GM23338 (cell line): ENCODE measurements at regions not wholly inside any gene's neighbourhood (a gene's known extent, or its start where the extent isn't known, plus 50 kb on each side); places are given as distances from the start of the nearest gene placed in this dataset.

Source experiments
- ATAC-seq: fragments of 200-7000 bp; cut with Tn5 transposase; 3 replicates; pipeline ENCODE4 v1.9.1; 2020
- DNase-seq: peaks from one replicate; pipeline ENCODE4 v3.0.0-alpha.2; 2015; ENCODE audit warnings: low spot score
- H2AFZ ChIP-seq: fragments of 200-600 bp; sonication (generic); 2 replicates; pipeline ENCODE4 v1.8.0; 2016; ENCODE audit warnings: antibody characterized with exemption, mild to moderate bottlenecking, moderate library complexity
- H3F3A ChIP-seq: fragments of 200-600 bp; sonication (generic); replicated peaks from 2 replicates; pipeline ENCODE4 v1.8.0; 2017; ENCODE audit warnings: antibody characterized with exemption, mixed run types, low read depth
- H3K27ac ChIP-seq: fragments of 200-600 bp; sonication (generic); 2 replicates; pipeline ENCODE4 v1.6.1; 2016; ENCODE audit warnings: low read depth
- H3K27me3 ChIP-seq: fragments of 200-600 bp; sonication (generic); 2 replicates; pipeline ENCODE4 v1.8.0; 2016; ENCODE audit warnings: mild to moderate bottlenecking, mixed run types, moderate library complexity; ENCODE audit not compliant: insufficient read depth
- H3K36me3 ChIP-seq: fragments of 200-600 bp; sonication (generic); 2 replicates; pipeline ENCODE4 v1.8.0; 2016; ENCODE audit warnings: mild to moderate bottlenecking; ENCODE audit not compliant: insufficient read depth
- H3K4me1 ChIP-seq: fragments of 200-600 bp; sonication (generic); 2 replicates; pipeline ENCODE4 v1.8.0; 2016; ENCODE audit warnings: mild to moderate bottlenecking, moderate library complexity; ENCODE audit not compliant: insufficient read depth
- H3K4me2 ChIP-seq: fragments of 200-600 bp; sonication (generic); 2 replicates; pipeline ENCODE4 v1.7.1; 2017; ENCODE audit warnings: mixed run types
- H3K4me3 ChIP-seq: fragments of 200-600 bp; sonication (generic); 2 replicates; pipeline ENCODE4 v1.6.1; 2016; ENCODE audit warnings: mixed run types
- H3K79me2 ChIP-seq: fragments of 200-600 bp; sonication (generic); replicated peaks from 2 replicates; pipeline ENCODE4 v1.8.0; 2017; ENCODE audit warnings: mild to moderate bottlenecking; ENCODE audit not compliant: insufficient read depth
- H3K9me2 ChIP-seq: fragments of 200-600 bp; sonication (generic); 2 replicates; pipeline ENCODE4 v1.8.0; 2017; ENCODE audit not compliant: insufficient read depth
- H4K20me1 ChIP-seq: fragments of 200-600 bp; sonication (generic); replicated peaks from 2 replicates; pipeline ENCODE4 v1.8.0; 2017; ENCODE audit warnings: mild to moderate bottlenecking; ENCODE audit not compliant: insufficient read depth
- H3K27ac Mint-ChIP-seq: 2 replicates; pipeline ENCODE4 v1.8.0; 2020; ENCODE audit warnings: inconsistent platforms, mild to moderate bottlenecking, moderate library complexity, mixed read lengths
- H3K27me3 Mint-ChIP-seq: 3 replicates; pipeline ENCODE4 v1.8.0; 2022; ENCODE audit warnings: low read depth, mild to moderate bottlenecking, moderate library complexity, mixed read lengths, inconsistent platforms; ENCODE audit not compliant: insufficient read depth, poor library complexity
- H3K36me3 Mint-ChIP-seq: 3 replicates; pipeline ENCODE4 v1.8.0; 2021; ENCODE audit warnings: low read depth, mild to moderate bottlenecking, inconsistent platforms, moderate library complexity, mixed read lengths
- H3K4me1 Mint-ChIP-seq: 3 replicates; pipeline ENCODE4 v1.8.0; 2020; ENCODE audit warnings: mild to moderate bottlenecking, inconsistent platforms, mixed read lengths
- H3K4me3 Mint-ChIP-seq: 3 replicates; pipeline ENCODE4 v1.8.0; 2021; ENCODE audit warnings: moderate library complexity, mild to moderate bottlenecking, inconsistent platforms, mixed read lengths
- H3K9me3 Mint-ChIP-seq: 3 replicates; pipeline ENCODE4 v1.8.0; 2020; ENCODE audit warnings: moderate library complexity, mild to moderate bottlenecking, inconsistent platforms, mixed read lengths
- CREB1 ChIP-seq: fragments of 250-450 bp; sonication (Bioruptor Pico); IDR thresholded peaks from 2 replicates; pipeline ENCODE4 v1.5.0; 2020; ENCODE audit warnings: low read depth, mild to moderate bottlenecking, moderate library complexity
- EZH2 ChIP-seq: fragments of 200-600 bp; sonication (generic); IDR thresholded peaks from one replicate; pipeline ENCODE4 v1.8.0; 2017; ENCODE audit warnings: antibody characterized with exemption, mild to moderate bottlenecking, low read depth; ENCODE audit not compliant: unreplicated experiment
- EZH2phosphoT487 ChIP-seq: fragments of 200-600 bp; sonication (generic); IDR thresholded peaks from one replicate; pipeline ENCODE4 v1.8.1; 2018; ENCODE audit warnings: antibody characterized with exemption; ENCODE audit not compliant: unreplicated experiment
- JUNB ChIP-seq: IDR thresholded peaks from one replicate; pipeline ENCODE4 v1.6.1; 2016; ENCODE audit warnings: antibody characterized with exemption; ENCODE audit not compliant: unreplicated experiment
- NANOG ChIP-seq: IDR thresholded peaks from 2 replicates; pipeline ENCODE4 v1.6.1; 2016; ENCODE audit warnings: antibody characterized with exemption, borderline replicate concordance
- POLR2AphosphoS5 ChIP-seq: IDR thresholded peaks from 2 replicates; pipeline ENCODE4 v1.6.1; 2016; ENCODE audit warnings: antibody characterized with exemption, low read depth
- STAT1 ChIP-seq: IDR thresholded peaks from one replicate; pipeline ENCODE4 v1.6.1; 2016; ENCODE audit warnings: antibody characterized with exemption; ENCODE audit not compliant: unreplicated experiment
- ZNF114 ChIP-seq: fragments of 250-450 bp; sonication (Bioruptor Pico); IDR thresholded peaks from 2 replicates; pipeline ENCODE4 v1.5.0; 2020; ENCODE audit warnings: mild to moderate bottlenecking, moderate library complexity
- ZNF331 ChIP-seq: fragments of 250-450 bp; sonication (Bioruptor Pico); IDR thresholded peaks from 2 replicates; pipeline ENCODE4 v1.5.0; 2020; ENCODE audit warnings: low read depth, mild to moderate bottlenecking, moderate library complexity
- TF ChIP-seq, protein P1 (sequence below): IDR thresholded peaks from 2 replicates; pipeline ENCODE4 v1.6.1; 2016; ENCODE audit warnings: antibody characterized with exemption
- TF ChIP-seq, protein P2 (sequence below), 2 experiments: fragments of 200-600 bp in 1 of 2; sonication (generic) in 1 of 2; conservative IDR thresholded peaks; 2 replicates each; pipeline versions ENCODE4 v1.5.1 to v1.6.1; 2016 to 2017; ENCODE audit warnings: antibody characterized with exemption in 2 of 2, low read depth in 2 of 2, mild to moderate bottlenecking in 2 of 2, moderate library complexity in 1 of 2
- TF ChIP-seq, protein P3 (sequence below): fragments of 250-450 bp; sonication (Bioruptor Pico); IDR thresholded peaks from 2 replicates; pipeline ENCODE4 v1.5.0; 2020; ENCODE audit warnings: mild to moderate bottlenecking, moderate library complexity
- TF ChIP-seq, protein P4 (sequence below): IDR thresholded peaks from one replicate; pipeline ENCODE4 v1.6.1; 2018; ENCODE audit warnings: antibody characterized with exemption; ENCODE audit not compliant: unreplicated experiment

DNA sequence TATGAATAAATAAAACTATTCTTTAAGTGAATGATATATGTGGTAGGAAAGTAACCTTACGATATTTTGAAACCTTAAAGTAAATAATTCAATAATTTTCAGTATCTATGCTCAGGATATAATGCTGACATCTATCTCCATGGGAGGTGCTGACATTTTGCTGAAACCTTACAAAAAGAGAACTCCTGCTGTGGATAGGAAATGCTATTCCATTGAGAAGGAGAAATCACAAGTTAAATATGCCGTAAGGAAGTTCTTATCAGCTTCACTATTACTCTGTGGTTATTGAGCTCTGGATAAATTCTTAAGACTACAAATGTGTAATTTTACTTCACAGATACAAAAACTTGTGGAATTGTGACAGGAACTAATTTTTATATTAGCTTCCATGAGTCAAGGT lies 722.1 kb downstream of the TMTC2 start:
- peaks cover 7% of the 10 kb centered on the region; the same call in 2 of the 3 replicates for H3K9me3 Mint-ChIP-seq

More for the DNA sequence above, 722.1 kb downstream of the TMTC2 start:
- Histone ChIP-seq H3K4me3 (no peak overlapping the region), H3F3A (no peaks in the 10 kb centered on the region), H3K36me3 (no peaks in the 10 kb centered on the region), H4K20me1 (no peaks in the 10 kb centered on the region), H2AFZ (no peak overlapping the region), H3K27me3 (no peaks in the 10 kb centered on the region), H3K4me1 (no peaks in the 10 kb centered on the region), H3K9me2 (0 out of 2 replicates have a peak, but pooled peaks cover 3% of the 10 kb centered on the region), H3K4me2 (no peak overlapping the region), H3K79me2 (no peaks in the 10 kb centered on the region), H3K27ac (no peak overlapping the region)
- Mint-ChIP-seq H3K4me3 (no peak overlapping the region), H3K27me3 (no peaks in the 10 kb centered on the region), H3K27ac (no peak overlapping the region), H3K36me3 (peaks cover 6% of the 10 kb centered on the region), H3K4me1 (no peaks in the 10 kb centered on the region)
- ATAC-seq (no peak), DNase-seq (no peak)
- no peak for TF ChIP-seq ZNF114
- TF ChIP-seq, protein P1, sequence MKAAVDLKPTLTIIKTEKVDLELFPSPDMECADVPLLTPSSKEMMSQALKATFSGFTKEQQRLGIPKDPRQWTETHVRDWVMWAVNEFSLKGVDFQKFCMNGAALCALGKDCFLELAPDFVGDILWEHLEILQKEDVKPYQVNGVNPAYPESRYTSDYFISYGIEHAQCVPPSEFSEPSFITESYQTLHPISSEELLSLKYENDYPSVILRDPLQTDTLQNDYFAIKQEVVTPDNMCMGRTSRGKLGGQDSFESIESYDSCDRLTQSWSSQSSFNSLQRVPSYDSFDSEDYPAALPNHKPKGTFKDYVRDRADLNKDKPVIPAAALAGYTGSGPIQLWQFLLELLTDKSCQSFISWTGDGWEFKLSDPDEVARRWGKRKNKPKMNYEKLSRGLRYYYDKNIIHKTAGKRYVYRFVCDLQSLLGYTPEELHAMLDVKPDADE = no peak
- TF ChIP-seq ZNF331 = no peak
- TF ChIP-seq, protein P2, sequence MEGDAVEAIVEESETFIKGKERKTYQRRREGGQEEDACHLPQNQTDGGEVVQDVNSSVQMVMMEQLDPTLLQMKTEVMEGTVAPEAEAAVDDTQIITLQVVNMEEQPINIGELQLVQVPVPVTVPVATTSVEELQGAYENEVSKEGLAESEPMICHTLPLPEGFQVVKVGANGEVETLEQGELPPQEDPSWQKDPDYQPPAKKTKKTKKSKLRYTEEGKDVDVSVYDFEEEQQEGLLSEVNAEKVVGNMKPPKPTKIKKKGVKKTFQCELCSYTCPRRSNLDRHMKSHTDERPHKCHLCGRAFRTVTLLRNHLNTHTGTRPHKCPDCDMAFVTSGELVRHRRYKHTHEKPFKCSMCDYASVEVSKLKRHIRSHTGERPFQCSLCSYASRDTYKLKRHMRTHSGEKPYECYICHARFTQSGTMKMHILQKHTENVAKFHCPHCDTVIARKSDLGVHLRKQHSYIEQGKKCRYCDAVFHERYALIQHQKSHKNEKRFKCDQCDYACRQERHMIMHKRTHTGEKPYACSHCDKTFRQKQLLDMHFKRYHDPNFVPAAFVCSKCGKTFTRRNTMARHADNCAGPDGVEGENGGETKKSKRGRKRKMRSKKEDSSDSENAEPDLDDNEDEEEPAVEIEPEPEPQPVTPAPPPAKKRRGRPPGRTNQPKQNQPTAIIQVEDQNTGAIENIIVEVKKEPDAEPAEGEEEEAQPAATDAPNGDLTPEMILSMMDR (conservative IDR thresholded peaks at IDR 0.05; ENCODE audit: low read depth in 2 of 2) = no peak
- no peak for TF ChIP-seq STAT1
- no peak for TF ChIP-seq JUNB
- no peak for TF ChIP-seq EZH2
- TF ChIP-seq POLR2AphosphoS5 = no peak
- TF ChIP-seq, protein P3, sequence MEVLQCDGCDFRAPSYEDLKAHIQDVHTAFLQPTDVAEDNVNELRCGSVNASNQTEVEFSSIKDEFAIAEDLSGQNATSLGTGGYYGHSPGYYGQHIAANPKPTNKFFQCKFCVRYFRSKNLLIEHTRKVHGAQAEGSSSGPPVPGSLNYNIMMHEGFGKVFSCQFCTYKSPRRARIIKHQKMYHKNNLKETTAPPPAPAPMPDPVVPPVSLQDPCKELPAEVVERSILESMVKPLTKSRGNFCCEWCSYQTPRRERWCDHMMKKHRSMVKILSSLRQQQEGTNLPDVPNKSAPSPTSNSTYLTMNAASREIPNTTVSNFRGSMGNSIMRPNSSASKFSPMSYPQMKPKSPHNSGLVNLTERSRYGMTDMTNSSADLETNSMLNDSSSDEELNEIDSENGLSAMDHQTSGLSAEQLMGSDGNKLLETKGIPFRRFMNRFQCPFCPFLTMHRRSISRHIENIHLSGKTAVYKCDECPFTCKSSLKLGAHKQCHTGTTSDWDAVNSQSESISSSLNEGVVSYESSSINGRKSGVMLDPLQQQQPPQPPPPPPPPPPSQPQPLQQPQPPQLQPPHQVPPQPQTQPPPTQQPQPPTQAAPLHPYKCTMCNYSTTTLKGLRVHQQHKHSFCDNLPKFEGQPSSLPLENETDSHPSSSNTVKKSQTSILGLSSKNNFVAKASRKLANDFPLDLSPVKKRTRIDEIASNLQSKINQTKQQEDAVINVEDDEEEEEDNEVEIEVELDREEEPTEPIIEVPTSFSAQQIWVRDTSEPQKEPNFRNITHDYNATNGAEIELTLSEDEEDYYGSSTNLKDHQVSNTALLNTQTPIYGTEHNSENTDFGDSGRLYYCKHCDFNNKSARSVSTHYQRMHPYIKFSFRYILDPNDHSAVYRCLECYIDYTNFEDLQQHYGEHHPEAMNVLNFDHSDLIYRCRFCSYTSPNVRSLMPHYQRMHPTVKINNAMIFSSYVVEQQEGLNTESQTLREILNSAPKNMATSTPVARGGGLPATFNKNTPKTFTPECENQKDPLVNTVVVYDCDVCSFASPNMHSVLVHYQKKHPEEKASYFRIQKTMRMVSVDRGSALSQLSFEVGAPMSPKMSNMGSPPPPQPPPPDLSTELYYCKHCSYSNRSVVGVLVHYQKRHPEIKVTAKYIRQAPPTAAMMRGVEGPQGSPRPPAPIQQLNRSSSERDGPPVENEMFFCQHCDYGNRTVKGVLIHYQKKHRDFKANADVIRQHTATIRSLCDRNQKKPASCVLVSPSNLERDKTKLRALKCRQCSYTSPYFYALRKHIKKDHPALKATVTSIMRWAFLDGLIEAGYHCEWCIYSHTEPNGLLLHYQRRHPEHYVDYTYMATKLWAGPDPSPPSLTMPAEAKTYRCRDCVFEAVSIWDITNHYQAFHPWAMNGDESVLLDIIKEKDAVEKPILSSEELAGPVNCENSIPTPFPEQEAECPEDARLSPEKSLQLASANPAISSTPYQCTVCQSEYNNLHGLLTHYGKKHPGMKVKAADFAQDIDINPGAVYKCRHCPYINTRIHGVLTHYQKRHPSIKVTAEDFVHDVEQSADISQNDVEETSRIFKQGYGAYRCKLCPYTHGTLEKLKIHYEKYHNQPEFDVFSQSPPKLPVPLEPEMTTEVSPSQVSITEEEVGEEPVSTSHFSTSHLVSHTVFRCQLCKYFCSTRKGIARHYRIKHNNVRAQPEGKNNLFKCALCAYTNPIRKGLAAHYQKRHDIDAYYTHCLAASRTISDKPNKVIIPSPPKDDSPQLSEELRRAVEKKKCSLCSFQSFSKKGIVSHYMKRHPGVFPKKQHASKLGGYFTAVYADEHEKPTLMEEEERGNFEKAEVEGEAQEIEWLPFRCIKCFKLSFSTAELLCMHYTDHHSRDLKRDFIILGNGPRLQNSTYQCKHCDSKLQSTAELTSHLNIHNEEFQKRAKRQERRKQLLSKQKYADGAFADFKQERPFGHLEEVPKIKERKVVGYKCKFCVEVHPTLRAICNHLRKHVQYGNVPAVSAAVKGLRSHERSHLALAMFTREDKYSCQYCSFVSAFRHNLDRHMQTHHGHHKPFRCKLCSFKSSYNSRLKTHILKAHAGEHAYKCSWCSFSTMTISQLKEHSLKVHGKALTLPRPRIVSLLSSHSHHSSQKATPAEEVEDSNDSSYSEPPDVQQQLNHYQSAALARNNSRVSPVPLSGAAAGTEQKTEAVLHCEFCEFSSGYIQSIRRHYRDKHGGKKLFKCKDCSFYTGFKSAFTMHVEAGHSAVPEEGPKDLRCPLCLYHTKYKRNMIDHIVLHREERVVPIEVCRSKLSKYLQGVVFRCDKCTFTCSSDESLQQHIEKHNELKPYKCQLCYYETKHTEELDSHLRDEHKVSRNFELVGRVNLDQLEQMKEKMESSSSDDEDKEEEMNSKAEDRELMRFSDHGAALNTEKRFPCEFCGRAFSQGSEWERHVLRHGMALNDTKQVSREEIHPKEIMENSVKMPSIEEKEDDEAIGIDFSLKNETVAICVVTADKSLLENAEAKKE = no peak
- TF ChIP-seq EZH2phosphoT487 = no peak
- TF ChIP-seq, protein P4, sequence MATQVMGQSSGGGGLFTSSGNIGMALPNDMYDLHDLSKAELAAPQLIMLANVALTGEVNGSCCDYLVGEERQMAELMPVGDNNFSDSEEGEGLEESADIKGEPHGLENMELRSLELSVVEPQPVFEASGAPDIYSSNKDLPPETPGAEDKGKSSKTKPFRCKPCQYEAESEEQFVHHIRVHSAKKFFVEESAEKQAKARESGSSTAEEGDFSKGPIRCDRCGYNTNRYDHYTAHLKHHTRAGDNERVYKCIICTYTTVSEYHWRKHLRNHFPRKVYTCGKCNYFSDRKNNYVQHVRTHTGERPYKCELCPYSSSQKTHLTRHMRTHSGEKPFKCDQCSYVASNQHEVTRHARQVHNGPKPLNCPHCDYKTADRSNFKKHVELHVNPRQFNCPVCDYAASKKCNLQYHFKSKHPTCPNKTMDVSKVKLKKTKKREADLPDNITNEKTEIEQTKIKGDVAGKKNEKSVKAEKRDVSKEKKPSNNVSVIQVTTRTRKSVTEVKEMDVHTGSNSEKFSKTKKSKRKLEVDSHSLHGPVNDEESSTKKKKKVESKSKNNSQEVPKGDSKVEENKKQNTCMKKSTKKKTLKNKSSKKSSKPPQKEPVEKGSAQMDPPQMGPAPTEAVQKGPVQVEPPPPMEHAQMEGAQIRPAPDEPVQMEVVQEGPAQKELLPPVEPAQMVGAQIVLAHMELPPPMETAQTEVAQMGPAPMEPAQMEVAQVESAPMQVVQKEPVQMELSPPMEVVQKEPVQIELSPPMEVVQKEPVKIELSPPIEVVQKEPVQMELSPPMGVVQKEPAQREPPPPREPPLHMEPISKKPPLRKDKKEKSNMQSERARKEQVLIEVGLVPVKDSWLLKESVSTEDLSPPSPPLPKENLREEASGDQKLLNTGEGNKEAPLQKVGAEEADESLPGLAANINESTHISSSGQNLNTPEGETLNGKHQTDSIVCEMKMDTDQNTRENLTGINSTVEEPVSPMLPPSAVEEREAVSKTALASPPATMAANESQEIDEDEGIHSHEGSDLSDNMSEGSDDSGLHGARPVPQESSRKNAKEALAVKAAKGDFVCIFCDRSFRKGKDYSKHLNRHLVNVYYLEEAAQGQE = no peak
- no peak for TF ChIP-seq NANOG
- TF ChIP-seq CREB1 (CRISPR knock-in tag) = no peak
